Fibroblast of peridontal ligament (primary cell): ENCODE measurements at regions not wholly inside any gene's neighbourhood (a gene's known extent, or its start where the extent isn't known, plus 50 kb on each side); places are given as distances from the start of the nearest gene placed in this dataset.
"Not testable (repeated sequence)": the region's sequence is repeated elsewhere in the genome, so short reads cannot be mapped to it uniquely, and the experiment has no call there.

Experiments used
- DNase-seq: peaks from one replicate; pipeline ENCODE4 v3.0.0-alpha.2; 2010; ENCODE audit errors: extremely low read depth

DNA sequence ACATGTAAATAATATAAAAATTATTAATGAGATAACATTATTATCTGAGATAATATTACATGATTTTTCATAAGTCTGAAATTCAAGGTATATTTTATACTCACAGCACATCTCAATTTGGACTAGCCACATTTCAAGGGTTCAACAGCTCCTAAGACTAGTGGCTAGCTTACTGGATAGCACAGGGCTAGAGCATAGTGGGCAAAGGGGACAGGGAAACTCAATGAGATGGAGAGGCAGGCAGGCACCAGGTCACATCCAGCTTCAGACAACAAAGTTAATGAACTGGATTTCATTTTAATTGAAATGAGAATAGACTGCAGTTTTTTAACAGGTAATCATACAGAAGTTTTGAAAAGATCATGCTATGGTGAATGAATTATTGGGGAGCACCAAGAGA lies 137.4 kb downstream of the NBPF8 start:
- DNase-seq, result not testable (repeated sequence)

DNA sequence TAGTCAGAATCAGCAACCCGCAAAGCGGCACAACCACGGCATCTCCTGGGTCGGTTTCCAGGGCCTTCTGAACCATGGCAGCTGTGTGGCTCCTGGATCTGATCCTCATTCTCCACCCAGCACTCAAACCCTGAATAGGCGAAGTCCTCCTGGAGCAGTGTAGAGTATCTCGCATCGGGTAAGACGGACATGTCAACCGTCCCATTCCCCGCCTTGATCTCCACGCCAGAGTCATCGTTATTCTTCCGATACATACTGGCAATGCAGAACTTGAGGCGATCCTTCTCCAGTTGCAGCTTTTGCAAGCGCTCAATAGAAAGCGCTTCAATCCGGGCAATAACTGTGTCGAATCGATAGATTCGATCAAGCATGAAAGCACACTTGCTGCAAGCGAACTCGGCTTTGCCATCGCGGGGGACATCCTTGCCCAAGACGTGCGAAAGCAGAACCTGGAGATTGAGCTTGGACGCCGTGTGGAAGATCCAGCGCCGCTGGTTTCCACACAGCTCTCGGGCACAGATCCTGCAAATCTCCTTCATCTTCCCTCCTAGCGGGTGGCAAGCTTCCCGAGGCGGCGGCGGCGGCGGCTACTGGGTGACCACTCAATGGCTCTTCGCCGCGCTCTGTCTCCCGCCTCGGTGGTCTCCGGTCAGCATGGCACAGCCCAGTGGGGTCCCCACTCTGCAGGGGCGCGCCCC lies 142.9 kb downstream of the NBPF8 start:
- DNase-seq, result peak; percentile 12

DNA sequence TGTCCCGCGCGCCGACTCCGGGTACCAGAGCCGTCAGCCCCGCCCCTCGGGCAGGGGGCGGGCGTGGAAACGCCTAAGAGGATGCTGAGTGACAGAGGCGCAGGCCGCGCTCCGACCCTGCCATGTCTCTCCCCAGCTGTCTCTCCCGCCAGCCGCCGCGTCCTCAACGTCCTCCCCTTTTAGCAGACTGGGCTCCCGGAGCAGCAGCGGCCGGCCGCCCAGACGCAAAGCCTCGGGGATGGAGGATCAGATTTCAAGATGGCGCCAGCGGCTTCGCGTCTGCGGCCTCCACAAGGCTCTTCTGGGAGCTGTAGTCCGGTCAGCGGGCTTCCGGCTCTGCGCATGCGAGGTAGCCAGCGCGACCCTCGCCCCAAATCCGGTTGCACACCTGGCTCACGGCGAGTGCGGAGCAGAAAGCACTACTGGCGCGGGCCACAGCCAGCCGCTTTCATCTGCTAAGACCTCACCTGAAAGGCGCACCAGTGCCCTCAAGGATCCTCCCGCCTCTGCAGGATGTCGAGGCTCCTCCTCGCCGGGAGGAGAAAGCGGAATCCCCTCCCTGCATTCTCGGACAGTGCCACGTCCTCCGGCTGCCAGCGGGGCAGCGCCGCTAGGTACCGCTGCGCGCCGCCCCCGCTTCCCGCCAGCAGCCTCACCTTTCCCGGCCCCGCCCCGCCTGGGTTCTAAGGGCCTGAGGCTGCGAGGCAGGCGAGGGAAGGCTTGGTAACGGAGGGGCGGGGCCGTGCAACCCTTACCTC lies 143.6 kb downstream of the NBPF8 start:
- peak; percentile 63 for DNase-seq

DNA sequence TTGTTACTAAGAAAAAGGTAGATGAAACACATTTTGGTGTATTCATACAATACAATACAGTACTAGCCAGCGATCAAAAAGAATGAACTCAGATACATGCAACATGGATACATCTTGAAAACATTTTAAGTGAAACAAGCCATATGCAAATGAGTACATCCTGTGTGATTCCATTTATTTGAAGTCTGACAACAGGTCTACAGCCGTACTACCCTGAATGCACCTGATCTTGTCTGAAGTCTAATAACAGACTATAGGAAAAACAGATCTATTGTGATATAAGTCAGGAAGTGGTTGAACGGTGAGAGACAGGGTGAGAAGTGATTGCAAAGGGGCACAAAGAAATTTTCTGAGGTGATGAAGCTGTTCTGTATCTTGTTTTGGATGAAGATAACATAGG lies 146.9 kb downstream of the NBPF8 start:
- DNase-seq, result not testable (repeated sequence)

DNA sequence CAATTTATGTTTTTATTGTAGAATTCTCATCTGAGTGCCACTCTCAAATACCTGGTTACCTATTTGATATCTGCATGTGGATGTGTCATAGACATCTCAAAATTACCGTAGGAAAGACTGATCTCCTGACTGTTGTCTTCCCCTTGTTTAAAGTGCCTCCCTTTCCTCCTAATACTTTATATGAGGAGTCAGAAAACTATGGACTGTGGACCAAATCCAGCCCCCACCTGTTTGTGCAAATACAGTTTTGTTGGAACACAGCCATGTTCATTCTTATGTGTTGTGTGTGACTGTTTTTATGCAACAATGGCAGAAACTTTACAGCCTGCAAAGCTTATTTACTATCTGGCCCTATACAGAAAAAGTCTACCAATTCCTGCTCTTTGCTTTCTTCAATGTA lies 150.6 kb downstream of the NBPF8 start:
- DNase-seq, result not testable (repeated sequence)

DNA sequence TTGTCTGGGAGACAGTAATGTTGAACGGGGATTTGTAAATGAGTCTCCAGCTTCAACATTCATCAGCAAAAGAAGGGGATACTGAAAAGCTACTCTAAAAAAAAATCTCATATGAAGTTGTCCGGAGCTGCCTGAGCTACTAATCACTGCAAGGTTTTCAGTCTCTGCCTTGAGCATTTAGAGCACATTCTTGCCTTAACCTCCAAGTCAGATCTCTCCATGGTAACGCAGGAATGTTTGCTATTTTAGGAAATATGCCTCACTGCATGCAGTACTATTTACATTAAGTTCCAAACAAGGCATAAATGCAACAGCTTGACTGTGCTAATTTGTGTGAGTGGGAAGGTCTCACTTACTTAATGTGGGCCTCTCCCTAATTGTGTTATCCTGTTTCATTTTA lies 152.8 kb downstream of the NBPF8 start:
- not testable (repeated sequence) for DNase-seq

DNA sequence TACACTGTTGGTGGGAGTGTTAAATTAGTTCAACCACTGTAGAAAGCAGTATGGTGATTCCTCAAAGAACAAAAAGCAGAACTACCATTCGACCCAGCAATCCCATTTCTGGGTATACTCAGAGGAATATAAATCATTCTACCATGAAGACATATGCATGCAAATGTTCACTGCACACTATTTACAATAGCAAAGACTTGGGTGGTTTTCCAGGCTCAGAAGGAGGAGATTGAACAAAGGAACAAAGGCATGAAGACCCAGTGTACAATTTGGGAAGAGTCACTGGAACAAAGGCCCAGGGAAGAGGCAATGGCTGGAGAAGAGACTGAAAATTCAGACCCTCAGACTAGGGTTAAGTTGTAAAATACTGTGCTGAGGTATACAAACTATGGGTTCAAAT lies 148.5 kb upstream of the NBPF26 start:
- DNase-seq, result not testable (repeated sequence)

DNA sequence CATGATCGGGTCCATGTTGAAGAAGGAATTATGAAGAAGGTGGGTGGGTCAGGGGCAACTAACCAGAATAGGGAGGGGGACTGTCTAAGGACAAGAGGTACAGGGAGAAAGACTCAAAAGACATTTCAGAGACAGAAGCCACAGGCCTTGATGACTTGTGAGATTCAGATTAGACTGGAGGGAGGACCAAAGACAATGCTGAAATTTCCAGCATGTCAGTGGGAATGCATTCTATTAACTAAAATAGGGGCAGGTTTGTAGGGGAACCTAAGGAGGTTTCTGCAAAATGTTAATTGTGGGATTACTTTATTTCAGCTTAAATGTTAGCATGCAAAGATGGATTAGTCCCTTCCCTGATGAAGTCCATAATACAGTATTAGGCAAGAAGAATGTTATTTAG lies 141.6 kb upstream of the NBPF26 start:
- DNase-seq, result not testable (repeated sequence)

DNA sequence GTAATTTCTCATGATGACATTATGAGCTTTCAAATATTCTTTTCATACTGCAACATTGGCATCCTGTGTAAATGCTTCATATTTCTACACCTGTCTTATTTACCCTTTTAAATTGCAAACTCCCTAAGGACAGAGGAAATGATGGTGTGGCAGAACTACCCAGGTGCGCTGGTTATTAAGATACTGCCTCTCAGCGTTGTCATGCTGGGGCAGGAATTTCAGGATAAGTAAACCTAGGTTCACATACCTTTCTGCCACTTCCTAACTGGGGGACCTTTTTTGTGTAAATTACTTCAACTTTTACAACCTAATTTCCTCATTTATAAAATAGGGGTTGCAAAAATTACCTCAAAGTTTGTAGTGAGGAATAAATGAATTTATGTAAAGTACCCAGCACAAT lies 137.7 kb upstream of the NBPF26 start:
- not testable (repeated sequence) for DNase-seq

DNA sequence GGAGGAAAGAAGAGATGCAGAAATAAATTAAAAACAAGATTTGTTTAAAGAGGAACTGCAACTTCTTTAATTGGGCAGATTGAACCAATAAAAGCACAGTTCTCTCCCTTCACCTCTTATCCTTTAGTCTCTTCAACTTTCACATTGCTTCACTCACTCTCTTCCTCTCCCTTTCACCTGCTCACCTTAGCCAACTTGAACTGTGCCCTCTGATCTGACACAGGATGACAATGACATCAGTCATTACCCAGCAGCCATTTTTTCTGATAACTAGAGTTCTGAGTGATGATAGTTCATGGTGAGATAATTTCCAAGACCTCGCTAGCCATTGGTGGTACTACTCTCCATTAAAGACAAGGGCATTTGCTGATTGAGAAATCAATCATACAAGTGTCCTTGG lies 134.9 kb upstream of the NBPF26 start:
- not testable (repeated sequence) for DNase-seq

DNA sequence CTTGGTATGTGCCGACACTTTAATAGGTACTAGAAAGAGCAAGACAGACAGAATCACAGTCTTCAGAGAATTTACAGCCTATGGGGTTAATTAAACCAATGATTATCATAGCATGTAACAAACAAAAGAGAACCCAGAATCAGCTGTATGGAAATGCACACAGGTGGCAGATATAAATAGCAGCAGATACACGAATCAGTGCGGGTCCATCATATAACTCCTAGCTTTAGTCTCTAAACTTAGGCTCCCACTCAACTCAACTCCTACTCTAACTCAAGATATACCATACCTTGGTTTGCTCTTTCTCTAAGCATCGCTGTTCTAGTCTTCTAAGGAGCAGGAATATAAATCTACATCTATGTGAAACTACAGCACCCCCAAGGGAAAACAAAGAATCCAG lies 132.0 kb upstream of the NBPF26 start:
- DNase-seq, result not testable (repeated sequence)

DNA sequence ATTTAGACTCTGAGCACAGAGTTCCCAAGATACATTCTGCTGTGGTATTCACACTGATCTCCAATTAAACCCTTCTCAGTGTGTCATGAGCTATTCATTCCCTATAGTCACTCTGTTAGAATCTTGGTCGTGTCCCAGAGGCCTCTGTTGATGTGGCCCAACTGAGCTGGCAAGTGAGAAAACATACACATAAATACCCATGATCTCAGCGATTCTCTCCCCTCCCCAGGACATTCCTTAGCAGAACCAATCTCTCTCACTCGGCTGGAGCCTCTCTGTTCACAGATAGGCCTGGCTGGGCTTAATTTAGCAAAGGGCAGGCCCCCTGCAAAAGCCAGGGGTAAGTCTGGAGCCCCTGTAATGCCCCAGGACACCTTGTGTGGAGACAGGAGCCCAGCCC lies 130.8 kb upstream of the NBPF26 start:
- DNase-seq, result not testable (repeated sequence)

DNA sequence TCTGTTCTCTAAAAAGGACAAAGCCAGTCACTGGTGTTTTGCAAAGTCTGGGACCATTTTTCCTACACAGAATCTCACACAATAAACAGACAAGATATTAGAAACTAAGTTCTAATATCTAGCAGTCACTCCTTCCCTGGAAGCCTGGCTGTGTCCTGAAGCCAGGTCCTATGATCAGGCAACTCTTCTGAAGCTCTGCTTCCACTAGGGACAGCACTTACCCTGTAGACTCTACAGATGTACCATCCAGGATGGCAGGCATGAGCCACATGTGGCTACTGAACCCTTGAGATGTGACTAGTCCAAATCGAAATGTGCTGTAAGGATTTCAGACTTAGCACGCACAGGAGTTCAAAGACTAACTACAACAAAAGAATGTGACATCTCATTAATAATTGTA lies 130.1 kb upstream of the NBPF26 start:
- DNase-seq, result not testable (repeated sequence)

DNA sequence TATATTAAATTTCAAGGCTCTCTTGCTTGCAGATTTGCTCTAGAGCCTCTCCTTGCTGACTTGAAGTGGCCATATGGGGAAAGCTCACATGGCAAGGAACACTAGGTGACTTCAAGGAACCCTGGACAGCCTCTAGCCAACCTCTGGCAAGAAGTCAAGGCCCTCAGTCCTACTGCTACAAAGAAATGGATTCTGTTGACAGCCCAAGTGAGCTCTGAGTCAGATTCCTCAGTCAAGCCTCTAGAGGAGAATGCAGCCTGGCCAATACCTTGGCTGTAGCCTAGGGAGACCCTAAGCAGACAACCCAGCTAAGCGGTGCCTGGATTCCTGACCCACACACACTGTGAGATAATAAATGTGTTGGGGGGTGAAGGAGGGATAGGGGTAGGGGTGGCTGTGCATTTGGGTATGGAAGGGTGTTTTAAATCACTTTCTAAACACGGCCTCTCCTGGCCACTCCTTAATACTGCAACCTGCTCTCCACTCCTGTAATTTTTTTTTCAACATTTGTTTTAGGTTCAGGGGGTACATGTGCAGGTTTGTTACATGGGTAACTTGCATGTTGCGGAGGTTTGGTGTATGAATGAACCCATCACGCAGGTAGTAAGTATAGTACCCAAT lies 125.3 kb upstream of the NBPF26 start:
- not testable (repeated sequence) for DNase-seq

DNA sequence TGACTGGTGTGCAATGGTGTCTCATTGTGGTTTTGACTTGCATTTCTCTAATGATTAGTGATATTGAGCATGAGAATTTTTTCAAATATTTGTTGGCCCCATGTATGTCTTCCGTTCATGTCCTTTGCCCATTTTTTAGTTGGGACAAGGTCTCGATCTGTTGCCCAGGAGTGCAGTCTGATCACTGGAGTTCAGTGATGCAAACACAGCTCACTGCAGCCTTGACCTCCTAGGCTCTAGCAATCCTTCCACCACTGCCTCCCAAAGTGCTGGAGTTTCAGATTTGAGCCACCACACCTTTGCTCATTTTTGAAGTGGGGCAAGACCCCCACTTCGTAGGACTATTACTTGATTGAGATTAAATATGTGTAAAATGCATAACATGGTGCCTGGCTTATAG lies 124.2 kb upstream of the NBPF26 start:
- not testable (repeated sequence) for DNase-seq

DNA sequence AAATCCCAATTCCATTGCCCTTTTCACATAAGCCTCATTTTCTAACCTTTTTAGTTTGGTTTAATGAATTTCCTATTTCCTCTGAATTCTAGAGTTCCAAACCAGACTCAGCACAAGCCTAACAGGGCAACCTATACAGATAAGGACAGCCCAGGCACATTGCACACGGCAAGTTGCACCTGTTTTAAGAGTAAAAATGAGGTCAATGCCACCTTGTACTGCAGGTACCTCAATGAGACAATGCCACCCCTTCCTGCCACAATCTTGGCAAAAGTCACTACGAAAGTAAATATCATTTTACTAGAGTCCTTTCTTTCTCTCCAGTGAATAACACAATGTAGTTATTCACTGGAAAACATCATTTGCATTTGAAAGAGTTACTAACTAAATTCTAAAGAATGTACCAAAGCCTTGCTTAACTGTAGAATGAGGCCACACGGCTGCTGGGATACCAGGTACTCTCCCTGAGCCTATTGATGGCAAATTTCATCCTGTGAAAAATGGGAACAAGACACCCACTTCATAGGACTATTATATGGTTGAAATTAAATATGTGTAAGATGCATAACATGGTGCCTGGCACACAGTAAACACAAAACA lies 123.2 kb upstream of the NBPF26 start:
- not testable (repeated sequence) for DNase-seq

DNA sequence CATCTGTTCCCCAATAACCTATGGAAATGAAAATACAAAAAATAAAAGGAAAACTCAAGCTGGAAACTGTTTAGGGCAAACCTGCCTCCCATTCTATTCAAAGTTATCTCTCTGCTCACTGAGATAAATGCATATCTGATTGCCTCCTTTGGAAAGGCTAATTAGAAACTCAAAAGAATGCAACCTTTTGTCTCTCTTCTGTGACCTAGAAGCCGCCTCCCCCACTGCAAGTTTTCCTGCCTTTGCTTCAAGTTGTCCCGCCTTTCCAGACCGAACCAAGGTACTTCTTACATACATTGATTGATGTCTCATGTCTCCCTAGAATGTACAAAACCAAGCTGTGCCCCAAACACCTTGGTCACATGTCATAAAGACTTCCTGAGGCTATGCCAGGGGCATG lies 115.9 kb upstream of the NBPF26 start:
- DNase-seq, result not testable (repeated sequence)

DNA sequence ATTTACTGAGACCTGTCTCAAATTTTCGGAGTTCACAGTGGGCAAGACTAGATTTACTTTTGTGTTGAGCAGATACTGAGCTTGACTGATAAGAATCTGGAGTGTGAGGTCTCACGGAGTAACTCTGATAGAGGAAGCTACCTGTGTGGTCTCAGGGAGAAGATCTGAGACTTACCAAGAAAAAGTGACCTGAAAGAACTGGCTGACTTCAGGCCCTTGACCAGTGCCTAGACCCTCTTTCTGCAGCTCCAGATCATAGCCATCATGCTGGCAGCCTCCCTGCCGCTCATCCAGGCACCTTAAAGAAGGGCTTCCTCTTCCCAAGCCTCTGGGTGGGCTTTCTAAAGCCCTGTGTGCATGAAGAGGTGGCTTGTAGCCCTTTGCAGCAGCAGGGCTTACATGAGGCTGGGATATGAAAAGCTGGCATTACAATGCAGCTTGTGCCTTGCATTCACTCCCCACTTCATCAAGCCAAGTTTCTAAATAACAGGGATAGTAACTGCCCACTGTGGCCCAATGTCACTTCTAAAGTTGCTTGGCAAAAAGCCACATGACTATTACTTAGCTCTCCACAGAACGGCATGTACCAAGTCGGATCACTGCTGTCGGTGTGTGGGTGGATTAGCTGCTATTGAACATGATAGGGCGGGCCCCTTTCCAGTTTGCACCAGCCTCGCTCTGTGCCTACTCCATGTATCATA lies 115.3 kb upstream of the NBPF26 start:
- not testable (repeated sequence) for DNase-seq

DNA sequence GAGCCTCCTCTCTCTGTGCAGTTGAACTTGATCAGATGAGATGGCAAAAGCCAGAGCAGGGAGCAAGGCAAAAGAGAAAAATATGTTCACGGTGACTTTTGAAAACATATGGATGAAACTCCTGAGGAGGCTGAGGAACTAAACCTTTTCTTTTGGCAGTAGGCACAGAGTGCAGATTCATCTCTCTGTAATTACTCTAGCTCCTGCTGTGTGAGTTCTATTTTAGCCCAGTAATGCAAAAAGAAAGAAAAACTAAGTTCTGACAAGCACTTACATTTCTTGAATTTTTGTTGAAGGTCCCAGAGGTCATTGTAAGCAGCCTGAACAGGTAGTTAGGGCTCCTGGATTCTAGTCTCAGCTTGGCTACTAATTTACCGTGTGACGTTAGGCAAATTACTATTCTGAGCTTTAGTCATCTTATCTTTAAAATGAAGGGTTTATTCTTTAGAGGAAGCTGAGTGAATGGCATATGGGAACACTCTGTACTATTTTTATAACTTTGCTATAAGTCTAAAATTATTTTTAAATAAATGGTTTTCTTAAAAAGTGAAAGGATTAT lies 114.7 kb upstream of the NBPF26 start:
- DNase-seq, result not testable (repeated sequence)

DNA sequence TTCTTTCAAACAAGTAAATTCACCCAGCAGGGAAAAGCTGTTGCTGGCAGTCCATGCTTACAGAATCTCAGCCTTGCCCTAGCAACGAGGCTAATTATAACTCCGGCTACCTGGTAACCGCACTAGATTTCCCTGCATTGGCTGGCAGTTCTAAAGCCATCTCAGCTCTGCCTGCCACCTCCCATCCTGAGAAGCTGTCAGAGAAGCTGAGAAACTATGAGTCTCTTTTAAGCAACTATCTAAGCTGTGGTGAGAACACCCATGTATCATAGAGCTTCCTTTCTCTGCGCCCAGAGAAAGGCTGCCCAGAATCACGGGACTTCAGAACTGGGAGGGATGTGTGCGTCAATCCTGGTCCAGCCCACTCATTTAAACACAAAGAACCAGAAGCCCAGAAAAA lies 113.9 kb upstream of the NBPF26 start:
- not testable (repeated sequence) for DNase-seq

DNA sequence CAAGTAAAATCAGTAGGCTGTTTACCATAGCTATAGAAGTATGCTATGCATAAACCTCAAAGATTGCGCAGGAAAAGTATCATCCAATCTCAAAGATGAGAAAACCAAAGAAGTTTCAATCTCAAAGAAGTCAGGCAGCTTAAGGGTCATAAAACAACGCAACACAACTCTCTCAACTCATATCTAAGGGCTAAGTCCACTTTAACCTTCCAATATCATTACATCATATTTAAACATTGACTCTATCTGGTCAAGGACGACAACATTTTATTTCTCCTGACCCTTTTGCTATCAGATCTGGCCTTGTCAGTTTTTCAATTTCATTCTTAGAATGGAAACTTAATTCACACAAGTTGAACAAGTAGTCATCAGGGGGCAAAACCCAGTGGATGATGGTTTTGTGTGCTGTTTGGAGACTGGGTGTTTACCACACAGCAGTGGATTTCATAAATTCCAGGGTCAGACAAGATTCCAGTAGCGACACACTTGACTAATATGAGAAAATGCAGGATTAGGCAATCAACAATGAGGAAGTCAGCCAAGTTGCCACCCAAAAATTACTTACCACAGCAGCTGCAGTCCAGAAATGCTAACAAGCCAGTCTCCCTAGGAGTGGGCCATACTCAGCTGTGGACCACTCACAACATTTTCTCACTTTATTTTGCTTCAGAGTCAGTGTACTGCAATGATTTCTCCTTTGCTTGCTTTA lies 108.7 kb upstream of the NBPF26 start:
- DNase-seq, result not testable (repeated sequence)
